Endodermal cell (in vitro differentiated cells): ENCODE measurements at regions not wholly inside any gene's neighbourhood (a gene's known extent, or its start where the extent isn't known, plus 50 kb on each side); places are given as distances from the start of the nearest gene placed in this dataset.

Source experiments
- DNase-seq: peaks from one replicate; pipeline ENCODE4 v3.0.0-alpha.2; 2017
- H3K27ac ChIP-seq: 2 replicates; pipeline ENCODE4 v1.5.1; 2013; ENCODE audit warnings: mild to moderate bottlenecking, low read depth, low read length, moderate library complexity
- H3K27me3 ChIP-seq: 2 replicates; pipeline ENCODE4 v1.6.1; 2013; ENCODE audit warnings: mild to moderate bottlenecking, low read length, moderate library complexity; ENCODE audit not compliant: insufficient read depth, control insufficient read depth, poor library complexity, severe bottlenecking
- H3K36me3 ChIP-seq: 2 replicates; pipeline ENCODE4 v1.7.0; 2013; ENCODE audit warnings: mild to moderate bottlenecking, low read length, moderate library complexity; ENCODE audit not compliant: control insufficient read depth, insufficient read depth
- H3K4me1 ChIP-seq: one replicate; pipeline ENCODE4 v1.7.0; 2013; ENCODE audit warnings: low read length; ENCODE audit not compliant: control insufficient read depth, insufficient read depth
- H3K4me3 ChIP-seq: 2 replicates; pipeline ENCODE4 v1.5.1; 2013; ENCODE audit warnings: mild to moderate bottlenecking, low read length, moderate library complexity
- H3K9ac ChIP-seq: 2 replicates; pipeline ENCODE4 v1.6.1; 2013; ENCODE audit warnings: mild to moderate bottlenecking, low read length, moderate library complexity; ENCODE audit not compliant: poor library complexity, severe bottlenecking; ENCODE audit errors: extremely low read depth
- H3K9me3 ChIP-seq: 2 replicates; pipeline ENCODE4 v1.6.1; 2013; ENCODE audit warnings: mild to moderate bottlenecking, low read length, moderate library complexity; ENCODE audit not compliant: control insufficient read depth
- H3K27ac Mint-ChIP-seq: 2 replicates; pipeline ENCODE4 v1.8.0; 2020; ENCODE audit warnings: mixed read lengths
- H3K27me3 Mint-ChIP-seq: 2 replicates; pipeline ENCODE4 v1.8.0; 2021; ENCODE audit warnings: mild to moderate bottlenecking, mixed read lengths; ENCODE audit not compliant: insufficient read depth
- H3K36me3 Mint-ChIP-seq: 2 replicates; pipeline ENCODE4 v1.8.0; 2020; ENCODE audit warnings: low read depth, mixed read lengths
- H3K4me1 Mint-ChIP-seq: 2 replicates; pipeline ENCODE4 v1.8.0; 2020; ENCODE audit warnings: mixed read lengths
- H3K4me3 Mint-ChIP-seq: 2 replicates; pipeline ENCODE4 v1.8.0; 2020; ENCODE audit warnings: mild to moderate bottlenecking, moderate library complexity, mixed read lengths
- H3K9me3 Mint-ChIP-seq: 2 replicates; pipeline ENCODE4 v1.8.0; 2020; ENCODE audit warnings: mild to moderate bottlenecking, mixed read lengths
- WGBS, 2 experiments: methylation state at CpG; one replicate each; pipeline versions ENCODE4 v1.1.5 to v1.1.7; 2013; ENCODE audit warnings: missing lambda C conversion rate in 2 of 2, mixed read lengths in 1 of 2; ENCODE audit not compliant: insufficient coverage in 1 of 2, insufficient read length in 1 of 2; 5-methylcytosine and 5-hydroxymethylcytosine counted together
- TF ChIP-seq, protein P1 (sequence below): fragments of 200-600 bp; sonication (generic); conservative IDR thresholded peaks from 2 replicates; pipeline ENCODE4 v1.5.0; 2021; ENCODE audit warnings: antibody characterized with exemption, mild to moderate bottlenecking

DNA sequence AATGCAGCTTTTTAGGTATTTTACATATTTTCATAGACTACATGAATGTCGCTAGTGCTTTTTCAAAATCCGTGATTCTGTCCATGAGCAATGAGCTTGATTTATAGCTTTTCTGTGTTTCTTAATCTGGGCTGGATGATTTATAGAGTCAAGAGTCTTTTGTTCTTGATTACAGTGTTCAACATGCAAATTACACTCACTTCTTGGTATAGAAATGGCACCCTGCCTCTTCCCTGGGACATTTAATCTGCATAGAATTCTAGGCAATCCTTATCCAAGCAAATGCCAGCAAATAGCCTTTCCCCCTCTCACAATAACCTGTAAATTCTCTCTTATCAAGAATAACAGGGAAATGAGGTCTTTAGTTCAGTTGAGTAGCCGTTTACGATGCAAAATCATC is 246.2 kb upstream of the SEMA3C start:
- peaks cover 2% of the 10 kb centered on the region for H3K4me1 Mint-ChIP-seq

DNA sequence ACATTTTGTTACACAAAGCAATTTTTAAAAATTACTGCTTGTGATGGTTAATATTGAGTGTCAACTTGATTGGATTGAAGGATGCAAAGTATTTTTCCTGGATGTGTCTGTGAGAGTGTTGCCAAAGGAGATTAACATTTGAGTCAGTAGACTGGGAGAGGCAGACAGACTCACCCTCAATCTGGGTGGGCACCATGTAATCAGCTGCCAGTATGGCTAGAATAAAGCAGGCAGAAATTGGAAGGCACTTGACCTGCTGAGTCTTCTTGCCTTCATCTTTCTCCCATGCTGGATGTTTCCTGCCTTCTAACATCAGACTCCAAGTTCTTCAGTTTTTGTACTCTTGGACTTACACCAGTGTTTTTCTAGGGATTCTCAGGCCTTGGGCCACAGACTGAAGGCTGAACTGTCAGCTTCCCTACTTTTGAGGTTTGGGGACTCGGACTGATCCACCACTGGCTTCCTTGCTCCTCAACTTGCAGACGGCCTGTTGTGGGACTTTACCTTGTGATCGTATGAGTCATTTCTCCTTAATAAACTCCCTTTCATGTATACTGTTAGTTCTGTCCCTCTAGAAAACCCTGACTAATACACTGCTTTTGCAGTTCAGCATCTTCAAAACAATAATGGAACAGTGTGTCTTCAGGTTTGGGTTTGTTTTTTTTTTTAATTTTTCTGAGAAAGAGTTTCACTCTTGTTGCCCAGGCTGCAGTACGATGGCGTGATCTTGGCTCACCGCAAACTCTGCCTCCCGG is 244.1 kb upstream of the SEMA3C start:
- Histone ChIP-seq H3K4me3 (no peak overlapping the region), H3K4me1 (no peaks in the 10 kb centered on the region), H3K9me3 (no peaks in the 10 kb centered on the region), H3K27me3 (no peaks in the 10 kb centered on the region), H3K9ac (no peak overlapping the region), H3K36me3 (no peaks in the 10 kb centered on the region), H3K27ac (no peak overlapping the region)
- H3K4me3 Mint-ChIP-seq = no peak overlapping the region
- H3K27ac Mint-ChIP-seq = no peak overlapping the region
- peaks cover 6% of the 10 kb centered on the region for H3K4me1 Mint-ChIP-seq
- no peak for DNase-seq
- H3K9me3 Mint-ChIP-seq = no peaks in the 10 kb centered on the region
- no peaks in the 10 kb centered on the region for H3K27me3 Mint-ChIP-seq
- TF ChIP-seq, protein P1, sequence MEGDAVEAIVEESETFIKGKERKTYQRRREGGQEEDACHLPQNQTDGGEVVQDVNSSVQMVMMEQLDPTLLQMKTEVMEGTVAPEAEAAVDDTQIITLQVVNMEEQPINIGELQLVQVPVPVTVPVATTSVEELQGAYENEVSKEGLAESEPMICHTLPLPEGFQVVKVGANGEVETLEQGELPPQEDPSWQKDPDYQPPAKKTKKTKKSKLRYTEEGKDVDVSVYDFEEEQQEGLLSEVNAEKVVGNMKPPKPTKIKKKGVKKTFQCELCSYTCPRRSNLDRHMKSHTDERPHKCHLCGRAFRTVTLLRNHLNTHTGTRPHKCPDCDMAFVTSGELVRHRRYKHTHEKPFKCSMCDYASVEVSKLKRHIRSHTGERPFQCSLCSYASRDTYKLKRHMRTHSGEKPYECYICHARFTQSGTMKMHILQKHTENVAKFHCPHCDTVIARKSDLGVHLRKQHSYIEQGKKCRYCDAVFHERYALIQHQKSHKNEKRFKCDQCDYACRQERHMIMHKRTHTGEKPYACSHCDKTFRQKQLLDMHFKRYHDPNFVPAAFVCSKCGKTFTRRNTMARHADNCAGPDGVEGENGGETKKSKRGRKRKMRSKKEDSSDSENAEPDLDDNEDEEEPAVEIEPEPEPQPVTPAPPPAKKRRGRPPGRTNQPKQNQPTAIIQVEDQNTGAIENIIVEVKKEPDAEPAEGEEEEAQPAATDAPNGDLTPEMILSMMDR = no peak
- 85 to 93% methylated on average over 7 of the region's 7 CpGs for WGBS, 2 experiments
- no peaks in the 10 kb centered on the region for H3K36me3 Mint-ChIP-seq

More for the DNA sequence above, 246.2 kb upstream of the SEMA3C start:
- H3K36me3 Mint-ChIP-seq = no peaks in the 10 kb centered on the region
- Histone ChIP-seq H3K9me3 (no peaks in the 10 kb centered on the region), H3K36me3 (no peaks in the 10 kb centered on the region), H3K4me1 (no peaks in the 10 kb centered on the region), H3K4me3 (no peak overlapping the region), H3K27me3 (no peaks in the 10 kb centered on the region), H3K9ac (no peak overlapping the region), H3K27ac (no peak overlapping the region)
- H3K27ac Mint-ChIP-seq = no peak overlapping the region
- no peaks in the 10 kb centered on the region for H3K9me3 Mint-ChIP-seq
- no peak for DNase-seq
- no peaks in the 10 kb centered on the region for H3K27me3 Mint-ChIP-seq
- TF ChIP-seq, protein P1 = no peak
- 90 to 100% methylated on average over 2 to 4 of the region's 4 CpGs for WGBS, 2 experiments
- H3K4me3 Mint-ChIP-seq = no peak overlapping the region

DNA sequence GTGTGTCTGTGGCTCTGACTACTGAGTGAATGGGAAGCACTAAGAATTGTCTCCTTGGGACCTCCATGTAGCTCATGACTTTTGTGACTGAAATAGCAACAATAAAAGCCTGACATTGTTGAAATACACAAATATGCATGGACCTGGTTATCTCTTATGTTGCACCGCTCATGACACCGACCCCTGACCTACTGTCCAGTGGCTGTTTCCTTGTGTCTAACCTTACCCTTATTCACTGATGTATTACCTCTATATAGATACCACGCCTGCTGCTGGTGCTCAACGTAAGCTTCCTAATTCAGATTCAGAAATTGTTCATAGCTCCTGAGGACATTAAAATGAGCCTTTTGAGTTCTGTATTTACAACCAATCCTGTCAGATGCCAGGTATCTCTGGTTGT is 243.4 kb upstream of the SEMA3C start:
- Mint-ChIP-seq H3K4me3 (no peak overlapping the region), H3K36me3 (no peaks in the 10 kb centered on the region), H3K27ac (no peak overlapping the region), H3K27me3 (no peaks in the 10 kb centered on the region), H3K9me3 (no peaks in the 10 kb centered on the region), H3K4me1 (peaks cover 9% of the 10 kb centered on the region)
- TF ChIP-seq, protein P1 = no peak
- Histone ChIP-seq H3K36me3 (no peaks in the 10 kb centered on the region), H3K27ac (no peak overlapping the region), H3K4me1 (no peaks in the 10 kb centered on the region), H3K9me3 (no peaks in the 10 kb centered on the region), H3K4me3 (no peak overlapping the region), H3K9ac (no peak overlapping the region), H3K27me3 (no peaks in the 10 kb centered on the region)
- no peak for DNase-seq
- 98 to 100% methylated on average over 4 of the region's 4 CpGs for WGBS, 2 experiments
